ENCODE measurements at regions not wholly inside any gene's neighbourhood (a gene's known extent, or its start where the extent isn't known, plus 50 kb on each side); places are given as distances from the start of the nearest gene placed in this dataset.

DNA sequence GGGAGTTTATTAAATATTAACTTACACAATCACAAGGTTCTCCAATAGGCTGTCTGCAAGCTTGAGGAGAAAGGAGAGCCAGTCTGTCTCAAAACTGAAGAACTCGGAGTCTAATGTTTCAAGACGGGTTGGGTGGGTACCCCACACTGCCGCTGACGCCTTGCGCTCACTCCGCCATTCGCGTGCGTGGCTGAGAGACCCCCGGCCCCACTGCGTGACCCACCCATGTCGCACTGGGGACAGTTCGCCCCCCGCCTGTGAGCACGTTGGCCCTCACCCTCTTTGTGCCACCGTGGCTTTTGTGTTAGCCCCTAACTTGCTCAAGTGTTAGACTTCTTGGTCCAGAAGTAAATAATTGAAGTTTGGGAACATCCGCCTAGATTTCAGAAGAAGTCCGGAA is 270.0 kb upstream of the ITGA1 start:
- no peak for TF ChIP-seq POLR2A (IDR thresholded peaks at IDR 0.05)
- TF ChIP-seq, protein P1, sequence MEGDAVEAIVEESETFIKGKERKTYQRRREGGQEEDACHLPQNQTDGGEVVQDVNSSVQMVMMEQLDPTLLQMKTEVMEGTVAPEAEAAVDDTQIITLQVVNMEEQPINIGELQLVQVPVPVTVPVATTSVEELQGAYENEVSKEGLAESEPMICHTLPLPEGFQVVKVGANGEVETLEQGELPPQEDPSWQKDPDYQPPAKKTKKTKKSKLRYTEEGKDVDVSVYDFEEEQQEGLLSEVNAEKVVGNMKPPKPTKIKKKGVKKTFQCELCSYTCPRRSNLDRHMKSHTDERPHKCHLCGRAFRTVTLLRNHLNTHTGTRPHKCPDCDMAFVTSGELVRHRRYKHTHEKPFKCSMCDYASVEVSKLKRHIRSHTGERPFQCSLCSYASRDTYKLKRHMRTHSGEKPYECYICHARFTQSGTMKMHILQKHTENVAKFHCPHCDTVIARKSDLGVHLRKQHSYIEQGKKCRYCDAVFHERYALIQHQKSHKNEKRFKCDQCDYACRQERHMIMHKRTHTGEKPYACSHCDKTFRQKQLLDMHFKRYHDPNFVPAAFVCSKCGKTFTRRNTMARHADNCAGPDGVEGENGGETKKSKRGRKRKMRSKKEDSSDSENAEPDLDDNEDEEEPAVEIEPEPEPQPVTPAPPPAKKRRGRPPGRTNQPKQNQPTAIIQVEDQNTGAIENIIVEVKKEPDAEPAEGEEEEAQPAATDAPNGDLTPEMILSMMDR (IDR thresholded peaks at IDR 0.05): no peak
